Posterior cingulate gyrus (tissue), 11 donors: ENCODE measurements at regions not wholly inside any gene's neighbourhood (a gene's known extent, or its start where the extent isn't known, plus 50 kb on each side); places are given as distances from the start of the nearest gene placed in this dataset.
"Not testable (repeated sequence)": the region's sequence is repeated elsewhere in the genome, so short reads cannot be mapped to it uniquely, and the experiment has no call there.

Experiments
- DNase-seq, 10 donors: peaks; one replicate each; pipeline versions ENCODE4 v3.0.0 to v3.0.0-alpha.2; 2020 to 2021; ENCODE audit warnings: mixed read lengths in 3 of 10
- intact Hi-C: fragments of 100-400 bp; cut with DNase I; formaldehyde crosslinking; loops from one replicate; pipeline ENCODE4 v1.15.1; 2023

GRCh38 chr5:111840036-111840674 lies 83.2 kb upstream of the NREP start:
- DNase-seq, result no peak
- intact Hi-C loops, result no loop called here

DNA sequence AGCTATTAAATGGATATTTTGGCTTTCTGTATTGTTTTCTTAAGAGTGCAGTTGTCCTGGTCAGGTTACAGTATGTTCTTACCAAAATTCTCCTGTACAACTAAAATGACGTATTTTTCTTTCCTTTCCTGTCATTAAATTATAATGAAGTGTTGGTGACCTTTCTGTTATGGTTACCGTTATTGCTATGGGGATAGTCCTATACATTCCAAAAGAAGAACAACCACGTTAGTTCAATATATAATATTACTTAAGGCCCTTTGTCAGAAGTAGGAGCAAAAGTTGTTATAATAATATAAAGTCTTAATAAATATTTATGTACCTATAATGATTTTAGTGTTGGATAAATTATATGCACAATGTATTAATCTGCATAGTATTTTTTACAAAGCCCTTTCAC lies 82.4 kb upstream of the NREP start:
- no peak for DNase-seq
- intact Hi-C loops, result no loop called here

- intact Hi-C loops, result no loop called here
- no peak for DNase-seq
Measured at GRCh38 chr5:111836426-111836825, 79.4 kb upstream of the NREP start.

DNA sequence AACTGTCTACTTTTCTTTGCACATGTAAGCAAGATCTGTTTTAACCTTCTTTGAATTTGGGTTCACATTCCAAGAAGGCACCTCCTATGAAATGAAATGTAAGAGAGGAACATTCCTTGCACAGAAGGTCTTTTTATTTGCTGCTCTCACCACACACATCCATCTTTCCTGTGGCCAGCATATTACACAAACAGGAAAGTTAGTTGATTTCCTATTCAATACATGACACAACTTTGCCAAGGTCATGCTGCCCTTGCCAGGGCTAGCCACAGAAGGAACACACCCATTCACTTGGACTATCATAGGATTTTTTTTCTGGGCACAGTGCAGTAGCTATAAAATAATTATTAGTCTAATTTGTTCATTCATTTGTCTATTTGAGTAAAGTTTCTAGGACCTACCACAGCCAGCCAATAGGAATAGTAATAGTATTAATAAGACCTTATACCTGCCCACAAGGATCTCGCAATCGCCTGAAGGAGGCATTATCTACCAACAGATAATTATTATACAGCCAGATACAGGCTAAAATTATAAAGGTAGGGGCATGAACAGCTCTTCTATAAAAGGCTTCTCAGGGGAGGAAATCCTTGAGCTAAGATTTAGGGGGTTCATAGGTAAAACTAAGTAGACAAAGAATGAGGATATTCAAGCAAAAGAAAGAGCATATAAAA lies 78.1 kb upstream of the NREP start:
- intact Hi-C loops, result no loop called here
- DNase-seq, result no peak

DNA sequence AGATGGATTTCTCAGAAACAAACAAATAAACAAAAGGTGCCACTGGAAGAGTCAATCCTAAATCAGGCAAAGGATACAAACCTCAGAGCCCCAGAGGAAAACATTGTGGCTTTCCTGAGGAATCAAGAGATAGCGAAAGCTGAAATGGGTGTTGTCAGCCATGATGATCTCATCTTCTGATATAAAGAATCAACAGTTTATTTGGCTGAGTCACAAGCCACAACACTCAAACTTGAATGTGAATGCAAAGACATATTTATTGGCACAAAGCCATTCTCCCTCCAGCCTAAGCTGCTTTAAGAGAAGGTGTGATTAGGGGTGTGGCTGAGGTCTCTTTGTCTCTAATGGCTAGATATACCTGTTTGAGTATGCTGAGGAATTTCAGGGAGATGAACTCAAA lies 73.3 kb upstream of the NREP start:
- DNase-seq, result no peak
- intact Hi-C loops, result no loop called here

DNA sequence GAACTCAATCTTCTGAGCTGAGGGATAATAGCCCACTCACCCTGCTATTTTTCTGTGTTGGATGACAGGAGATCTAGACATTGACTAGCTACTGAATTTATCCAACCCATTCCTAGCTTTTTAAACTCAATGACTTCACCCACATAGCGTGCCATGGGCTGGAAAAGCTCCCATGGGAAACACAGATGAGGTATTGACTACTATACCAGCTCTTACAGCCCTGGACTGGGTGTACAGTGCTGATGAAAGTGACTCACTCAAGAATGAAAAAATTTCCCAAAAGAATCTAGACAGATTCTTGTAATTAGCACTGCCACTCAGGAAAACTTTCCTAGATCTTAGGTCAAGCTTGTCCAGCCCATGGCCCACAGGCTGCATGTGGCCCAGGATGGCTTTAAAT lies 72.7 kb upstream of the NREP start:
- intact Hi-C loops, result no loop called here
- DNase-seq, result no peak

- intact Hi-C loops, result no loop called here
- DNase-seq, result no peak
Measured at GRCh38 chr5:111826064-111826463, 69.1 kb upstream of the NREP start.

DNA sequence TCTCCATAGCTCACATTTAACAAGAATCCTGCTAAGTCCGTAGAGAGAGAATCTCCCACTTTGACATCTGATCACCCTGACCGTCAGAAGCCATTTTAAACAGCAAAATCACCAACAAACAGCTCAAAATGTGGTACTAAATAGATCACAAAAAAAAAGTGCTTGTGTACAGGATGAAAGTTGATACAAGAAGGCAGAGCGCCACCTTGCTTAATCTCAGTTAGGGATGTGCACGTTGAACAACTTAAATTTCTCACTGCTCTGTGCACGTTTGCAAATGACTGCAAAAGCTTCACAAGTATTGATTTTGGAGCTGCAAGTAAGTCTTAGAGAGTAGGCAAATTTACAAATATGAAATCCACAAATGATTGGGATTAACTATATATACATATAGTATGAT lies 63.1 kb upstream of the NREP start:
- no peak for DNase-seq
- intact Hi-C loops, result no loop called here

- DNase-seq, intact Hi-C loops: not testable (repeated sequence)
Measured at GRCh38 chr5:111819028-111819427, 62.0 kb upstream of the NREP start.

GRCh38 chr5:111813537-111813936 lies 56.5 kb upstream of the NREP start:
- intact Hi-C loops, result no loop called here
- DNase-seq, result no peak

- no peak for DNase-seq
- intact Hi-C loops, result no loop called here
Measured at GRCh38 chr5:111810112-111810511, 53.1 kb upstream of the NREP start.
